Right lobe of liver (tissue), 4 donors: ENCODE measurements at regions not wholly inside any gene's neighbourhood (a gene's known extent, or its start where the extent isn't known, plus 50 kb on each side); places are given as distances from the start of the nearest gene placed in this dataset.

ENCODE experiments used
- CTCF ChIP-seq, 4 donors: fragments of 200-600 bp in 3 of 4; fragments of 450-650 bp in 1 of 4; IDR thresholded peaks; one replicate each; pipeline versions ENCODE4 v1.5.1 to v1.8.0; 2016 to 2022; ENCODE audit warnings: antibody characterized with exemption in 4 of 4, mild to moderate bottlenecking in 2 of 4
- POLR2A ChIP-seq: fragments of 450-650 bp; IDR thresholded peaks from one replicate; pipeline ENCODE4 v1.6.1; 2017; ENCODE audit warnings: antibody characterized with exemption, mild to moderate bottlenecking
- donor health status: DM: no; HTN: no; CAD: no.
- donor health status: DM: no; HTN: no; CAD: no.
- donor health status: DM: no; HTN: yes; CAD: no.

GRCh38 chr20:52539891-52540290, 348.3 kb upstream of the ZFP64 start:
- TF ChIP-seq CTCF (IDR thresholded peaks at IDR 0.05) = no peak
- TF ChIP-seq POLR2A = no peak
